GM12874 (cell line): ENCODE measurements at regions not wholly inside any gene's neighbourhood (a gene's known extent, or its start where the extent isn't known, plus 50 kb on each side); places are given as distances from the start of the nearest gene placed in this dataset.

ENCODE experiments used
- CTCF ChIP-seq: IDR thresholded peaks from 2 replicates; pipeline ENCODE4 v1.5.1; 2011; ENCODE audit warnings: low read depth, mild to moderate bottlenecking, control low read depth, low read length, moderate library complexity; ENCODE audit not compliant: insufficient read depth

- no peak for TF ChIP-seq CTCF
Observed at GRCh38 chr13:60944016-60944415, 471.6 kb downstream of the PCDH20 start.

GRCh38 chr13:60936281-60936680 is 479.4 kb downstream of the PCDH20 start:
- no peak for TF ChIP-seq CTCF

DNA sequence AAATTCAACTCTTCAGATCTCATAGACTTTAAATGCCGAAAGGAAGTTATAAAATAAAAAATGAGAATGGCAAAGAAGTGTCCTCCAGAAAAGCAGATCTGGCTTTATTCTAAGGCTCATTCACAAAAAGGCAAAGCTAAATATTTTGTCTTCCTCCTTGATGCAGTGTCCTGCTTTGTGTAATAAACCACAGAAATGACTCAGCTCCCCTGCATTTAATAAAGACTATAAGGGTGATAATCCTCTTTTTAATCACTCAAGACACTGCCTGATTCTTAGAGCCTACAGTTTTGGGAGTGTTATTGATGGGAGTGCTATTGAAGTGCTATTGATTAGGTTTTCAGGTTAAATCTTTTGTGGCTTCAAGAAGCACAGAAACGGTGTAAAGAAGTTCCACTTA is 482.0 kb downstream of the PCDH20 start:
- no peak for TF ChIP-seq CTCF

GRCh38 chr13:60931858-60932546 is 483.6 kb downstream of the PCDH20 start:
- TF ChIP-seq CTCF = no peak

- no peak for TF ChIP-seq CTCF
Observed at GRCh38 chr13:60925686-60926085, 490.0 kb downstream of the PCDH20 start.

- TF ChIP-seq CTCF = no peak
Observed at GRCh38 chr13:60924856-60925255, 490.8 kb downstream of the PCDH20 start.

DNA sequence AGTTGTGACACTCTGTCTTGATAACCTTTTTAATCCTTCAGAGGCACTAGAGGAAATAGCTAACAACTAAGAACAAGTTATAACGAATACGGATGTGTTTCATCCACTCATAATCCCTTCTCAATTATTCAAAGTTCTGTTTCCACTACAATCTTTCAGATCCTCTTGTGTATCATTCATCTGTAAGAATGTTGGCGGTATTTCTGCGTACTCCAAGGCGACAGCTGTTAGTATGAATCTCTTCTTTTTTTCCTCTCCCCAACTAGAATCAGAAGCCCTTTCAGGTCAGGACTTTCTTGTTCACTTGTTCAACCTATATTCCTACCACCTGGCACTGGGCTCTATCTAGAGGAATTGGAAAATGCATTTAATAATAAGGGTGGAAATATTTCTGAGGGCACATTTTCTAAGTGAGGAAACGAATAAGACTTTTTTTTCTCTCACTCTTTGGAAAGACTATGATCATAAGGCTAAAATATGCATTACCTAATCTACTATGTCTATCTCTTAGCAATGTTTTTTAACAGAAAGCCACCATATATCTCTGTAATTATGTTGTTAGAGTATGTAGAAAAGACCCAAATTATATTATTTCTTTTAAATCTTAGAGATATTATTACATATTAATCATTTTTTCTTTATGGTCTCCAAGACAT is 492.9 kb downstream of the PCDH20 start:
- no peak for TF ChIP-seq CTCF
